HepG2 (cell line): ENCODE measurements at regions not wholly inside any gene's neighbourhood (a gene's known extent, or its start where the extent isn't known, plus 50 kb on each side); places are given as distances from the start of the nearest gene placed in this dataset.

ENCODE experiments used
- ATAC-seq: fragments of 200-7000 bp; cut with Tn5 transposase; 3 replicates; pipeline ENCODE4 v1.9.1; 2020; ENCODE audit warnings: mild to moderate bottlenecking, moderate library complexity
- BruUV-seq: library from RNA; stranded (reverse); fragments of 400-500 nt; replicated peaks from 2 replicates; lab custom pipeline; 2021; lab: Mats Ljungman, UMichigan
- CTCF ChIA-PET: fragments of 300-600 bp; formaldehyde crosslinking; extraction: SDS; loops from one replicate; lab custom pipeline; 2021; ENCODE audit warnings: low total read pairs, inconsistent platforms, low intra/inter-chr PET ratio; lab: Yijun Ruan, JAX
- POLR2A ChIA-PET: fragments of 350-600 bp; sonication (Branson Sonifier 250); formaldehyde crosslinking; loops from one replicate; lab custom pipeline; 2020; ENCODE audit warnings: antibody characterized with exemption, inconsistent platforms; lab: Yijun Ruan, JAX
- DNase-seq: peaks from one replicate; pipeline ENCODE4 v3.0.0-alpha.2; 2015; ENCODE audit warnings: low spot score
- FAIRE-seq: peaks from 3 replicates; lab custom pipeline; 2011; peaks lifted over from hg19 to GRCh38; lab: Jason Lieb, UNC
- H2AFZ ChIP-seq: one replicate; pipeline ENCODE4 v1.6.1; 2011; ENCODE audit warnings: low read length, inconsistent platforms
- H3K27ac ChIP-seq: fragments of 300-600 bp; 3 replicates; pipeline ENCODE4 v1.8.0; 2011; ENCODE audit warnings: mixed run types, mild to moderate bottlenecking, mixed read lengths, low read length, inconsistent platforms; ENCODE audit not compliant: insufficient read depth; ENCODE audit errors: extremely low read length
- H3K27me3 ChIP-seq, 2 experiments: fragments of 200-600 bp in 1 of 2; 2 replicates in 1 of 2; 3 replicates in 1 of 2; pipeline versions ENCODE4 v1.6.0 to v1.8.0; 2011; ENCODE audit warnings: low read length in 2 of 2, mild to moderate bottlenecking in 2 of 2, moderate library complexity in 2 of 2, inconsistent platforms in 1 of 2; ENCODE audit not compliant: insufficient read depth in 2 of 2, control insufficient read depth in 1 of 2
- H3K36me3 ChIP-seq, 2 experiments: fragments of 200-600 bp in 1 of 2; replicated peaks in 1 of 2; 2 replicates in 1 of 2; 3 replicates in 1 of 2; pipeline versions ENCODE4 v1.5.1 to v1.8.0; 2011; ENCODE audit warnings: low read length in 2 of 2, inconsistent platforms in 1 of 2; ENCODE audit not compliant: insufficient read depth in 2 of 2, control insufficient read depth in 1 of 2
- H3K4me1 ChIP-seq: 2 replicates; pipeline ENCODE4 v1.5.1; 2012; ENCODE audit warnings: low read length, inconsistent platforms; ENCODE audit not compliant: insufficient read depth
- H3K4me2 ChIP-seq: 2 replicates; pipeline ENCODE4 v1.6.0; 2011; ENCODE audit warnings: low read depth, low read length, inconsistent platforms
- H3K4me3 ChIP-seq, 3 experiments: fragments of 200-600 bp in 1 of 3; sonication (generic), shearing (Covaris generic) in 1 of 3; replicated peaks in 1 of 3; 2 replicates each; pipeline ENCODE4 v1.5.1; 2011 to 2016; ENCODE audit warnings: low read length in 3 of 3, inconsistent platforms in 2 of 3, low read depth in 2 of 3, mild to moderate bottlenecking in 2 of 3, control low read depth in 1 of 3, mixed read lengths in 1 of 3; ENCODE audit not compliant: insufficient read depth in 1 of 3
- H3K79me2 ChIP-seq: one replicate; pipeline ENCODE4 v1.6.1; 2011; ENCODE audit warnings: low read length, inconsistent platforms; ENCODE audit not compliant: insufficient read depth
- H3K9ac ChIP-seq: 2 replicates; pipeline ENCODE4 v1.6.0; 2011; ENCODE audit warnings: mild to moderate bottlenecking, low read depth, low read length, inconsistent platforms; ENCODE audit not compliant: insufficient read depth
- H3K9me3 ChIP-seq: 2 replicates; pipeline ENCODE4 v1.5.1; 2012; ENCODE audit warnings: mild to moderate bottlenecking, low read length
- H4K20me1 ChIP-seq: 2 replicates; pipeline ENCODE4 v1.6.0; 2011; ENCODE audit warnings: inconsistent platforms, mild to moderate bottlenecking, low read length, moderate library complexity; ENCODE audit not compliant: insufficient read depth
- NFATC3 ChIP-seq: sonication (generic); formaldehyde crosslinking; IDR thresholded peaks from 2 replicates; pipeline ENCODE4 v1.5.1; 2020; ENCODE audit warnings: mild to moderate bottlenecking, missing genetic modification reagents
- PHF8 ChIP-seq: sonication (generic); formaldehyde crosslinking; IDR thresholded peaks from 2 replicates; pipeline ENCODE4 v1.5.0; 2020; ENCODE audit warnings: missing genetic modification reagents
- RBM22 ChIP-seq: fragments of 200-400 bp; formaldehyde crosslinking; optimal IDR thresholded peaks from 2 replicates; pipeline ENCODE3; 2017; ENCODE audit warnings: mild to moderate bottlenecking, low read length, moderate library complexity
- THAP9 ChIP-seq: sonication (generic); formaldehyde crosslinking; IDR thresholded peaks from 2 replicates; pipeline ENCODE4; 2020; ENCODE audit warnings: missing genetic modification reagents, mild to moderate bottlenecking, borderline replicate concordance
- ZMAT5 ChIP-seq: sonication (generic); formaldehyde crosslinking; IDR thresholded peaks from 2 replicates; pipeline ENCODE4 v1.5.0; 2020; ENCODE audit warnings: mild to moderate bottlenecking, low read depth, missing genetic modification reagents, borderline replicate concordance
- ZNF367 ChIP-seq: sonication (generic); formaldehyde crosslinking; IDR thresholded peaks from 2 replicates; pipeline ENCODE4 v1.4.0; 2020; ENCODE audit warnings: missing genetic modification reagents, borderline replicate concordance
- ZNF652 ChIP-seq: IDR thresholded peaks from 2 replicates; pipeline ENCODE4 v1.6.1; 2016; ENCODE audit warnings: low read depth, borderline replicate concordance
- WGBS: methylation state at CpG from one replicate; pipeline ENCODE4 v1.1.6; 2017; ENCODE audit warnings: low lambda C conversion rate; 5-methylcytosine and 5-hydroxymethylcytosine counted together
- in situ Hi-C: cut with HindIII; loops from 2 replicates; pipeline ENCODE4 v1.10.0; 2017; ENCODE audit warnings: low pct_unique_long_range_greater_than_20kb; ENCODE audit not compliant: extremely low pct_ligation_motif_present
- intact Hi-C: fragments of 100-400 bp; cut with micrococcal nuclease; formaldehyde crosslinking; loops from one replicate; pipeline ENCODE4 v1.10.0; 2022; ENCODE audit not compliant: unreplicated experiment

- no peaks in the 10 kb centered on the region for H3K9me3 ChIP-seq
- ATAC-seq (no peak), FAIRE-seq (no peak), DNase-seq (no peak)
- no peak overlapping the region for H3K4me3 ChIP-seq
- no peak overlapping the region for H3K9ac ChIP-seq
- intact Hi-C loops = no loop called here
- no peaks in the 10 kb centered on the region for H3K79me2 ChIP-seq
- CTCF ChIA-PET = no interaction called here
- H3K4me1 ChIP-seq = no peaks in the 10 kb centered on the region
- H3K36me3 ChIP-seq = no peaks in the 10 kb centered on the region
- no peak overlapping the region for H3K27ac ChIP-seq
- in situ Hi-C loops = no loop called here
- no peak for TF ChIP-seq RBM22
- TF ChIP-seq NFATC3 (CRISPR knock-in tag) = no peak
- no peak for TF ChIP-seq THAP9 (CRISPR knock-in tag)
- H2AFZ ChIP-seq = no peak overlapping the region
- BruUV-seq = no TSS peak
- H3K27me3 ChIP-seq = no peaks in the 10 kb centered on the region
- H4K20me1 ChIP-seq = no peaks in the 10 kb centered on the region
- 0% methylated on average over 3 of the region's 3 CpGs for whole genome bisulfite sequencing
- POLR2A ChIA-PET = no interaction called here
- H3K4me2 ChIP-seq = no peak overlapping the region
Measured at GRCh38 chr12:58491306-58491705, 429.0 kb downstream of the LRIG3 start.

- WGBS = 1% methylated on average over 4 of the region's 4 CpGs
- Histone ChIP-seq H3K36me3 (no peaks in the 10 kb centered on the region), H3K9ac (no peak overlapping the region), H4K20me1 (no peaks in the 10 kb centered on the region), H3K4me2 (no peak overlapping the region), H2AFZ (no peak overlapping the region), H3K4me3 (no peak overlapping the region), H3K79me2 (no peaks in the 10 kb centered on the region), H3K27ac (no peak overlapping the region), H3K9me3 (no peaks in the 10 kb centered on the region), H3K27me3 (no peaks in the 10 kb centered on the region), H3K4me1 (no peaks in the 10 kb centered on the region)
- no TSS peak for BruUV-seq
- DNase-seq (no peak), ATAC-seq (no peak), FAIRE-seq (no peak)
- ChIA-PET POLR2A (no interaction called here), CTCF (no interaction called here)
- in situ Hi-C loops = no loop called here
- no peak for TF ChIP-seq PHF8 (CRISPR knock-in tag)
- no peak for TF ChIP-seq ZMAT5
- no peak for TF ChIP-seq ZNF652 (CRISPR knock-in tag)
- TF ChIP-seq ZNF367 (CRISPR knock-in tag) = no peak
- intact Hi-C loops = no loop called here
Measured at GRCh38 chr12:58496411-58497190, 423.7 kb downstream of the LRIG3 start.
